K562 (cell line): ENCODE measurements at regions not wholly inside any gene's neighbourhood (a gene's known extent, or its start where the extent isn't known, plus 50 kb on each side); places are given as distances from the start of the nearest gene placed in this dataset.

Experiments
- AFF1 ChIP-seq, 2 experiments: fragments of 450-650 bp; IDR thresholded peaks; 2 replicates each; pipeline ENCODE4 v1.6.1; 2018; ENCODE audit warnings: mild to moderate bottlenecking in 2 of 2, low read depth in 1 of 2; ENCODE audit not compliant: partially characterized antibody in 2 of 2
- BCOR ChIP-seq: fragments of 450-650 bp; IDR thresholded peaks from 2 replicates; pipeline ENCODE4 v1.6.1; 2016
- FOSL1 ChIP-seq: fragments of 200-800 bp; sonication (Bioruptor generic); conservative IDR thresholded peaks from 2 replicates; pipeline ENCODE4 v1.6.1; 2016; ENCODE audit warnings: missing genetic modification characterization, missing compliant biosample characterization
- GTF2F1 ChIP-seq: IDR thresholded peaks from 2 replicates; pipeline ENCODE4 v1.6.1; 2011; ENCODE audit warnings: low read depth, low read length, improper control_type of control experiment
- HMG20B ChIP-seq: fragments of 250-450 bp; sonication (Bioruptor Pico); IDR thresholded peaks from 2 replicates; pipeline ENCODE4 v1.5.0; 2021; ENCODE audit warnings: mild to moderate bottlenecking
- IRF2 ChIP-seq: sonication (generic); formaldehyde crosslinking; IDR thresholded peaks from 2 replicates; pipeline ENCODE4 v1.8.1; 2022; ENCODE audit warnings: mild to moderate bottlenecking, missing genetic modification reagents
- KAT8 ChIP-seq: fragments of 450-650 bp; IDR thresholded peaks from 2 replicates; pipeline ENCODE4 v1.6.1; 2016; ENCODE audit warnings: low read depth, mild to moderate bottlenecking
- NCOA6 ChIP-seq: fragments of 450-650 bp; IDR thresholded peaks from 2 replicates; pipeline ENCODE4 v1.6.1; 2017; ENCODE audit warnings: mild to moderate bottlenecking
- PATZ1 ChIP-seq: fragments of 250-450 bp; sonication (Bioruptor Pico); IDR thresholded peaks from 2 replicates; pipeline ENCODE4 v1.5.0; 2020; ENCODE audit warnings: mild to moderate bottlenecking, borderline replicate concordance
- RCOR1 ChIP-seq, 2 experiments: IDR thresholded peaks; 2 replicates each; pipeline ENCODE4 v1.6.1; 2012; ENCODE audit warnings: low read depth in 2 of 2, low read length in 2 of 2, borderline replicate concordance in 1 of 2, improper control_type of control experiment in 1 of 2
- SAP30 ChIP-seq: fragments of 200-600 bp; sonication (generic); IDR thresholded peaks from 2 replicates; pipeline ENCODE4 v1.6.1; 2012; ENCODE audit warnings: borderline replicate concordance, low read depth, mild to moderate bottlenecking, moderate library complexity, low read length, control low read depth, inconsistent platforms; ENCODE audit not compliant: insufficient read depth, poor library complexity, severe bottlenecking
- SMAD2 ChIP-seq: fragments of 150-350 bp; IDR thresholded peaks from 2 replicates; pipeline ENCODE4 v1.6.1; 2014; ENCODE audit warnings: low read depth, mild to moderate bottlenecking, low read length
- SMAD4 ChIP-seq: fragments of 250-450 bp; sonication (Bioruptor Pico); conservative IDR thresholded peaks from 2 replicates; pipeline ENCODE4 v1.8.0; 2021; ENCODE audit warnings: inconsistent platforms, mild to moderate bottlenecking, moderate library complexity
- SPI1 ChIP-seq: IDR thresholded peaks from 2 replicates; pipeline ENCODE4 v1.6.1; 2011; ENCODE audit warnings: low read depth, low read length, control low read depth, borderline replicate concordance
- THAP7 ChIP-seq: fragments of 250-450 bp; sonication (Bioruptor Pico); IDR thresholded peaks from 2 replicates; pipeline ENCODE4 v1.5.0; 2021
- ZNF175 ChIP-seq: fragments of 200-800 bp; sonication (Bioruptor generic); IDR thresholded peaks from 2 replicates; pipeline ENCODE4 v1.6.1; 2016; ENCODE audit warnings: low read depth, mild to moderate bottlenecking, missing genetic modification characterization, missing compliant biosample characterization
- ZNF184 ChIP-seq: sonication (generic); formaldehyde crosslinking; IDR thresholded peaks from 2 replicates; pipeline ENCODE4 v1.5.0; 2020; ENCODE audit warnings: missing genetic modification reagents
- ZNF23 ChIP-seq: fragments of 250-450 bp; sonication (Bioruptor Pico); IDR thresholded peaks from 2 replicates; pipeline ENCODE4 v1.4.0; 2020; ENCODE audit warnings: mild to moderate bottlenecking
- ZNF408 ChIP-seq: fragments of 250-450 bp; sonication (Bioruptor Pico); IDR thresholded peaks from 2 replicates; pipeline ENCODE4 v1.4.0; 2020; ENCODE audit warnings: low read depth, mild to moderate bottlenecking, moderate library complexity
- TF ChIP-seq, protein P1 (sequence below): sonication (generic); formaldehyde crosslinking; IDR thresholded peaks from 2 replicates; pipeline ENCODE4 v1.8.1; 2022; ENCODE audit warnings: missing genetic modification reagents
- TF ChIP-seq, protein P2 (sequence below): fragments of 450-650 bp; formaldehyde crosslinking; IDR thresholded peaks from 2 replicates; pipeline ENCODE4 v1.4.0; 2020; ENCODE audit warnings: mild to moderate bottlenecking

DNA sequence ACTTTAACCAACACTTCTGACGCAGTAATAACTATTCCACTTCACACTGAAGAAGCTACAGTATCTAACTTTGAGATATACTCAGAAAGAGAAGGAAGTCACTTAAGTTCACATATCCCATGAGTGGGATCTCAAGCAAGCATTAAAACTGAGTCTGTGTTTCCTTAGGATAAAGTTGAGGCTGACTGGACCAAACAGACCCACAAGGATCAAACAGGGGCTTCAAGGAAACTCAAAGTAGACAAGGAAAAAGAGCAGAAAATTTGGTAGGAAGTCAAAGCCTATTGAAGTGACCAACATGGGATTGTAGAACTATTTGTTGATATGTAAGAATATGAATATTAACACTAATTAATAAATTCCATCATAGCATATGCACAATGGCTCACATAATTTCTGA is 294.9 kb downstream of the ADGB start (continued):
- TF ChIP-seq PATZ1 (CRISPR knock-in tag): no peak
- TF ChIP-seq ZNF184 (CRISPR knock-in tag): no peak
- no peak for TF ChIP-seq IRF2 (CRISPR knock-in tag)
- TF ChIP-seq NCOA6: no peak
- no peak for TF ChIP-seq SMAD4 (CRISPR knock-in tag)
- TF ChIP-seq FOSL1 (tag): no peak
- TF ChIP-seq AFF1 (IDR thresholded peaks at IDR 0.05; ENCODE audit: low read depth in 1 of 2, partially characterized antibody in 2 of 2): peak in 1 of 2 experiments; percentile 19
- no peak for TF ChIP-seq RCOR1 (IDR thresholded peaks at IDR 0.05; ENCODE audit: borderline replicate concordance in 1 of 2, low read depth in 2 of 2, low read length in 2 of 2)
- TF ChIP-seq ZNF175 (CRISPR knock-in tag): no peak
- TF ChIP-seq HMG20B (CRISPR knock-in tag): no peak
- 0 out of 2 replicates have a peak, but pooled peaks have one; percentile 31 for TF ChIP-seq THAP7 (CRISPR knock-in tag)
- no peak for TF ChIP-seq GTF2F1
- TF ChIP-seq KAT8: no peak
- no peak for TF ChIP-seq SMAD2
- TF ChIP-seq ZNF23: no peak
- no peak for TF ChIP-seq ZNF408
- TF ChIP-seq, protein P1, sequence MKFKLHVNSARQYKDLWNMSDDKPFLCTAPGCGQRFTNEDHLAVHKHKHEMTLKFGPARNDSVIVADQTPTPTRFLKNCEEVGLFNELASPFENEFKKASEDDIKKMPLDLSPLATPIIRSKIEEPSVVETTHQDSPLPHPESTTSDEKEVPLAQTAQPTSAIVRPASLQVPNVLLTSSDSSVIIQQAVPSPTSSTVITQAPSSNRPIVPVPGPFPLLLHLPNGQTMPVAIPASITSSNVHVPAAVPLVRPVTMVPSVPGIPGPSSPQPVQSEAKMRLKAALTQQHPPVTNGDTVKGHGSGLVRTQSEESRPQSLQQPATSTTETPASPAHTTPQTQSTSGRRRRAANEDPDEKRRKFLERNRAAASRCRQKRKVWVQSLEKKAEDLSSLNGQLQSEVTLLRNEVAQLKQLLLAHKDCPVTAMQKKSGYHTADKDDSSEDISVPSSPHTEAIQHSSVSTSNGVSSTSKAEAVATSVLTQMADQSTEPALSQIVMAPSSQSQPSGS (CRISPR knock-in tag): no peak
- TF ChIP-seq SPI1: no peak
- TF ChIP-seq SAP30: no peak
- TF ChIP-seq BCOR: no peak
- TF ChIP-seq, protein P2, sequence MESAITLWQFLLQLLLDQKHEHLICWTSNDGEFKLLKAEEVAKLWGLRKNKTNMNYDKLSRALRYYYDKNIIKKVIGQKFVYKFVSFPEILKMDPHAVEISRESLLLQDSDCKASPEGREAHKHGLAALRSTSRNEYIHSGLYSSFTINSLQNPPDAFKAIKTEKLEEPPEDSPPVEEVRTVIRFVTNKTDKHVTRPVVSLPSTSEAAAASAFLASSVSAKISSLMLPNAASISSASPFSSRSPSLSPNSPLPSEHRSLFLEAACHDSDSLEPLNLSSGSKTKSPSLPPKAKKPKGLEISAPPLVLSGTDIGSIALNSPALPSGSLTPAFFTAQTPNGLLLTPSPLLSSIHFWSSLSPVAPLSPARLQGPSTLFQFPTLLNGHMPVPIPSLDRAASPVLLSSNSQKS (CRISPR knock-in tag): no peak
